HEK293T (cell line): ENCODE measurements at regions not wholly inside any gene's neighbourhood (a gene's known extent, or its start where the extent isn't known, plus 50 kb on each side); places are given as distances from the start of the nearest gene placed in this dataset.

Experiments
- CTCF ChIA-PET: fragments of 350-600 bp; formaldehyde crosslinking; extraction: SDS; loops from one replicate; lab custom pipeline; 2021; ENCODE audit warnings: antibody characterized with exemption, inconsistent platforms; lab: Yijun Ruan, JAX
- POLR2A ChIA-PET: fragments of 350-600 bp; formaldehyde crosslinking; extraction: SDS; loops from one replicate; lab custom pipeline; 2020; ENCODE audit warnings: antibody characterized with exemption, inconsistent platforms; lab: Yijun Ruan, JAX
- DNase-seq: peaks from one replicate; pipeline ENCODE4 v3.0.0; 2012; ENCODE audit warnings: mixed read lengths; ENCODE audit errors: extremely low spot score
- ARNT ChIP-seq: fragments of 450-650 bp; IDR thresholded peaks from 2 replicates; pipeline ENCODE4 v1.6.1; 2017; ENCODE audit warnings: mild to moderate bottlenecking
- BHLHE40 ChIP-seq: fragments of 450-650 bp; IDR thresholded peaks from 2 replicates; pipeline ENCODE4 v1.6.1; 2016; ENCODE audit warnings: mild to moderate bottlenecking, moderate library complexity, borderline replicate concordance
- CTBP1 ChIP-seq: fragments of 450-650 bp; IDR thresholded peaks from 2 replicates; pipeline ENCODE4 v1.6.1; 2016; ENCODE audit warnings: borderline replicate concordance
- ELF4 ChIP-seq: fragments of 450-650 bp; IDR thresholded peaks from 2 replicates; pipeline ENCODE4 v1.6.1; 2017; ENCODE audit warnings: antibody characterized with exemption
- FOXA1 ChIP-seq: fragments of 450-650 bp; IDR thresholded peaks from 2 replicates; pipeline ENCODE4 v1.6.1; 2016; ENCODE audit warnings: mild to moderate bottlenecking
- FOXK2 ChIP-seq: fragments of 450-650 bp; IDR thresholded peaks from 2 replicates; pipeline ENCODE4 v1.6.1; 2016; ENCODE audit warnings: mild to moderate bottlenecking
- FOXM1 ChIP-seq: fragments of 450-650 bp; IDR thresholded peaks from 2 replicates; pipeline ENCODE4 v1.6.1; 2017; ENCODE audit warnings: mild to moderate bottlenecking, borderline replicate concordance
- HDGF ChIP-seq: fragments of 450-650 bp; IDR thresholded peaks from 2 replicates; pipeline ENCODE4 v1.6.1; 2017; ENCODE audit warnings: antibody characterized with exemption, borderline replicate concordance
- L3MBTL2 ChIP-seq: fragments of 450-650 bp; conservative IDR thresholded peaks from 2 replicates; pipeline ENCODE4 v1.6.1; 2016; ENCODE audit warnings: mild to moderate bottlenecking
- LEF1 ChIP-seq: fragments of 450-650 bp; IDR thresholded peaks from 2 replicates; pipeline ENCODE4 v1.6.1; 2017; ENCODE audit warnings: mild to moderate bottlenecking, borderline replicate concordance
- NFRKB ChIP-seq: fragments of 450-650 bp; IDR thresholded peaks from 2 replicates; pipeline ENCODE4 v1.6.1; 2016; ENCODE audit warnings: mild to moderate bottlenecking, moderate library complexity
- SP1 ChIP-seq: fragments of 450-650 bp; IDR thresholded peaks from 2 replicates; pipeline ENCODE4 v1.6.1; 2017
- SUZ12 ChIP-seq: fragments of 450-650 bp; IDR thresholded peaks from 2 replicates; pipeline ENCODE4 v1.6.1; 2016; ENCODE audit warnings: mild to moderate bottlenecking
- TARDBP ChIP-seq: fragments of 450-650 bp; IDR thresholded peaks from 2 replicates; pipeline ENCODE4 v1.6.1; 2016
- ZNF384 ChIP-seq: fragments of 450-650 bp; IDR thresholded peaks from 2 replicates; pipeline ENCODE4 v1.6.1; 2016
- TF ChIP-seq, protein P1 (sequence below): fragments of 450-650 bp; IDR thresholded peaks from 2 replicates; pipeline ENCODE4 v1.6.1; 2016

GRCh38 chrX:6906608-6907007 is 240.9 kb upstream of the STS start:
- POLR2A ChIA-PET, result no interaction called here
- CTCF ChIA-PET, result no interaction called here

DNA sequence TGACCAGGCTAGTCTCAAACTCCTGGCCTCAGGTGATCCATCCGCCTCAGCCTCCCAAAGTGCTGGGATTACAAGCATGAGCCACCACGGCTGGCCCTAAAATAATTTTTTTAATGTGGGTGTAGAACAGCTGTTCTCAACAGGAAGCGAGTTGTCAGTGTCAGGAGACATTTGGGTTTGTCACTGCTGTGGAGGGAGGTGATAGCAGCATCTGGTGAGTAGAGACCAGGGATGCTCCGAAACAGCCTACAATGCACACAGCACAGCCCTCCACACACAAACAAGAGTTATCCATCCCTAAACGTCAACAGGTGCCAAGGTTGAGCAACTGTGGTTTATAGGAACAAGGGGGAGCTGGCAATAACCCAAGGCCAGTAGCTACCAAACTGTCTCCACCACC is 243.4 kb upstream of the STS start:
- no peak for TF ChIP-seq CTBP1
- TF ChIP-seq, protein P1, sequence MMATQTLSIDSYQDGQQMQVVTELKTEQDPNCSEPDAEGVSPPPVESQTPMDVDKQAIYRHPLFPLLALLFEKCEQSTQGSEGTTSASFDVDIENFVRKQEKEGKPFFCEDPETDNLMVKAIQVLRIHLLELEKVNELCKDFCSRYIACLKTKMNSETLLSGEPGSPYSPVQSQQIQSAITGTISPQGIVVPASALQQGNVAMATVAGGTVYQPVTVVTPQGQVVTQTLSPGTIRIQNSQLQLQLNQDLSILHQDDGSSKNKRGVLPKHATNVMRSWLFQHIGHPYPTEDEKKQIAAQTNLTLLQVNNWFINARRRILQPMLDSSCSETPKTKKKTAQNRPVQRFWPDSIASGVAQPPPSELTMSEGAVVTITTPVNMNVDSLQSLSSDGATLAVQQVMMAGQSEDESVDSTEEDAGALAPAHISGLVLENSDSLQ, result no peak
- no peak for TF ChIP-seq SUZ12
- POLR2A ChIA-PET, result no interaction called here
- DNase-seq, result no peak
- CTCF ChIA-PET, result no interaction called here

More at GRCh38 chrX:6906608-6907007, 240.9 kb upstream of the STS start:
- TF ChIP-seq SP1, result no peak
- TF ChIP-seq, protein P1, result no peak
- no peak for TF ChIP-seq FOXM1
- TF ChIP-seq LEF1, result no peak
- no peak for TF ChIP-seq ZNF384
- TF ChIP-seq BHLHE40, result no peak
- TF ChIP-seq FOXK2, result no peak
- TF ChIP-seq TARDBP, result no peak
- TF ChIP-seq NFRKB, result no peak
- TF ChIP-seq ELF4, result no peak
- TF ChIP-seq HDGF, result no peak
- no peak for DNase-seq

GRCh38 chrX:6898371-6898770 is 249.1 kb upstream of the STS start:
- POLR2A ChIA-PET, result no interaction called here
- CTCF ChIA-PET, result no interaction called here
- no peak for TF ChIP-seq SUZ12
- TF ChIP-seq L3MBTL2, result no peak
- no peak for TF ChIP-seq HDGF
- TF ChIP-seq, protein P1, result no peak
- TF ChIP-seq LEF1, result no peak
- no peak for TF ChIP-seq ARNT
- no peak for TF ChIP-seq ELF4
- no peak for TF ChIP-seq FOXK2
- no peak for TF ChIP-seq NFRKB
- no peak for TF ChIP-seq SP1
- TF ChIP-seq CTBP1, result no peak

GRCh38 chrX:6891404-6891803 is 256.1 kb upstream of the STS start:
- no peak for TF ChIP-seq ELF4
- TF ChIP-seq CTBP1, result no peak
- TF ChIP-seq FOXA1, result no peak
- TF ChIP-seq FOXM1, result no peak
- no peak for TF ChIP-seq ARNT
- TF ChIP-seq L3MBTL2, result no peak
- TF ChIP-seq SP1, result no peak
- no peak for TF ChIP-seq NFRKB
- TF ChIP-seq TARDBP, result no peak
- ChIA-PET POLR2A (no interaction called here), CTCF (no interaction called here)
- DNase-seq, result no peak

More at GRCh38 chrX:6898371-6898770, 249.1 kb upstream of the STS start:
- no peak for DNase-seq

DNA sequence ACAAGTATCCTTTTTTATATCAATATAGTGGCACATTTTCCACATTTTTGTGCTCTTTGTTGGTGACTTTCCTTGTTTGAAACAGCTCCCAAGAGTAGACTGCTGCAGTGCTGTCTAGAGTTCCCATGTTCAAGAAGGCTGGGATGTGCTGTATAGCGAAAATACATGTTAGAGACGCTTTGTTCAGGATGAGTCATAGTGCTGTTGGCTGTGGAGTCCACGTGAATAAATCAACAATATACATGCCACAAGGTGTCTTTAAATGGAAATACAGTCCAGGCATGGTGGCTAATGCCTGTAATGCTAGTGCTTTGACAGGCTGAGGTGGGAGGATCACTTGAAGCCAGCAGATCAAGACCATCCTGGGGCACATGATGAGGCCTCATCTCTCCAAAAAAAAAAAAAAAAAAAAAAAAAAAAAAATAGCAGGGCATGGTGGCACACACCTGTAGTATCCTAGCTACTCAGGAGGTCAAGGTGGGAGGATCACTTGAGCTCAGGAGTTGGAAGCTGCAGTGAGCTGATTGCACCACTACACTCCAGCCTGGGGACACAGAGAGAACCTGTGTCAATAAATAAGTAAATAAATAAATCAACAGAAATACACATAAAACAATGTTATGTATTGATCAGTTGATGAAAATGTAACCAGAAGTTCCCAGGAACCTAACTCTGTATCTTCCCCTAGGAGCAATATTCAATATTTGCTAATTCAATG is 256.8 kb upstream of the STS start:
- CTCF ChIA-PET, result no interaction called here
- no peak for DNase-seq
- TF ChIP-seq, protein P1, result no peak
- TF ChIP-seq ARNT (no peak), FOXK2 (no peak), NFRKB (no peak), L3MBTL2 (no peak), SUZ12 (no peak), SP1 (no peak), HDGF (no peak), FOXA1 (no peak), ZNF384 (no peak), TARDBP (no peak), ELF4 (no peak)
- POLR2A ChIA-PET, result no interaction called here

GRCh38 chrX:6885909-6886308 is 261.6 kb upstream of the STS start:
- TF ChIP-seq NFRKB, result no peak
- TF ChIP-seq HDGF, result no peak
- TF ChIP-seq ARNT, result no peak
- no peak for DNase-seq
- POLR2A ChIA-PET, result no interaction called here
- CTCF ChIA-PET, result no interaction called here
